Loucy (cell line): ENCODE measurements at regions not wholly inside any gene's neighbourhood (a gene's known extent, or its start where the extent isn't known, plus 50 kb on each side); places are given as distances from the start of the nearest gene placed in this dataset.

Experiments used
- EZH2phosphoT487 ChIP-seq: fragments of 200-600 bp; IDR thresholded peaks from 2 replicates; pipeline ENCODE4 v1.6.1; 2018; ENCODE audit warnings: antibody characterized with exemption, mild to moderate bottlenecking, moderate library complexity, borderline replicate concordance
- TF ChIP-seq, protein P1 (sequence below): fragments of 200-600 bp; sonication (generic); conservative IDR thresholded peaks from 2 replicates; pipeline ENCODE4 v1.5.1; 2014; ENCODE audit warnings: mild to moderate bottlenecking, antibody characterized with exemption, low read length

- TF ChIP-seq, protein P1, sequence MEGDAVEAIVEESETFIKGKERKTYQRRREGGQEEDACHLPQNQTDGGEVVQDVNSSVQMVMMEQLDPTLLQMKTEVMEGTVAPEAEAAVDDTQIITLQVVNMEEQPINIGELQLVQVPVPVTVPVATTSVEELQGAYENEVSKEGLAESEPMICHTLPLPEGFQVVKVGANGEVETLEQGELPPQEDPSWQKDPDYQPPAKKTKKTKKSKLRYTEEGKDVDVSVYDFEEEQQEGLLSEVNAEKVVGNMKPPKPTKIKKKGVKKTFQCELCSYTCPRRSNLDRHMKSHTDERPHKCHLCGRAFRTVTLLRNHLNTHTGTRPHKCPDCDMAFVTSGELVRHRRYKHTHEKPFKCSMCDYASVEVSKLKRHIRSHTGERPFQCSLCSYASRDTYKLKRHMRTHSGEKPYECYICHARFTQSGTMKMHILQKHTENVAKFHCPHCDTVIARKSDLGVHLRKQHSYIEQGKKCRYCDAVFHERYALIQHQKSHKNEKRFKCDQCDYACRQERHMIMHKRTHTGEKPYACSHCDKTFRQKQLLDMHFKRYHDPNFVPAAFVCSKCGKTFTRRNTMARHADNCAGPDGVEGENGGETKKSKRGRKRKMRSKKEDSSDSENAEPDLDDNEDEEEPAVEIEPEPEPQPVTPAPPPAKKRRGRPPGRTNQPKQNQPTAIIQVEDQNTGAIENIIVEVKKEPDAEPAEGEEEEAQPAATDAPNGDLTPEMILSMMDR = no peak
- no peak for TF ChIP-seq EZH2phosphoT487
Measured at GRCh38 chr9:12182806-12183205, 510.4 kb upstream of the TYRP1 start.
